ENCODE measurements at regions not wholly inside any gene's neighbourhood (a gene's known extent, or its start where the extent isn't known, plus 50 kb on each side); places are given as distances from the start of the nearest gene placed in this dataset.

DNA sequence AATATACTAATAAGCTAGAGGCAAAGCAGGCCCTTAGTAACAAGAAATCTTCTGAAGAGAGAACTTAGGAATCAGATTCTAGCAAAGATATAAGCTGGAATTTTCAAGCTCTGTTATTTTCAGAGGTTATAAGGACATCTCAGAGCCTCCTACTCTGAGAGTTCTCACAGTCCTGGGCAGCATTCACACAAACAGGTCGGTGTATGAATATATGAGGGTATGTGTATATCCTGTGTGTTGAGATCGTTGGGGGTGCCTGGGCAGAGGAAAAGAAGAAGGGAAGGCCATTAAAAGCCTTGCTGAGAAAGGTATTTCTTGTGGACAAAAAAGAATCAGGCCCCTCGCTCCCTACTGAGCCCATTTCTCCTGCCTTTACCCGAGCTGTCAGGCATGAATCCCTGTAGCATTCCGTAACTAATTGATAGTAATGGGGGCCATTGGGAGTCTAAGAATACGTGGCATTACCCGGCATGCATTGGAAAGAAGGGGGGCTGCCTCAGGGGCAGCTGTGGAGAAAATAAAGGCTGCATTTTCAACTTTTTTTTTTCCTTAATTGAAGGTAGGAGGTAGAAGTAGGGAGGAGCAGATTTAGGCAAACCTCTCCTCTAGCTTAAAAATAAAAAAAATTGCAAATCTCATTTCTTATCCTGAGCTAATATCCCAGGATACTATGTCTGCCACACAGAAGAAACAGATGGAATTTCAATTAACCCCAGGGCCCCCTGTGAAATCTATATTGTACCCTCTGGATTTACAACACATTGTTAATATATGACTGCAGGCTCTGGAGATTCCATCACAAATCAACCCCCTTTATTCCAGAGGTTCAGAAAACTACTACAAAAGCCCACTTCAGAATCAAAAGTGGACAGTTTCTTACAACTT, 103.8 kb downstream of the GTPBP8 start:
- ChIA-PET CTCF (no interaction called here), POLR2A (no interaction called here)
- H3K9me3 ChIP-seq (ENCODE audit: control insufficient read depth, insufficient read depth, low read length) = no peaks in the 10 kb centered on the region
- no peak for DNase-seq (ENCODE audit: low read depth, low spot score)
- no peaks in the 10 kb centered on the region for H3K27me3 ChIP-seq (ENCODE audit: control insufficient read depth, insufficient read depth, low read length)
- no peak overlapping the region for H3K27ac ChIP-seq (ENCODE audit: low read depth, low read length)
- no peak overlapping the region for H3K4me3 ChIP-seq (ENCODE audit: low read depth, low read length)
- TF ChIP-seq, protein P1, sequence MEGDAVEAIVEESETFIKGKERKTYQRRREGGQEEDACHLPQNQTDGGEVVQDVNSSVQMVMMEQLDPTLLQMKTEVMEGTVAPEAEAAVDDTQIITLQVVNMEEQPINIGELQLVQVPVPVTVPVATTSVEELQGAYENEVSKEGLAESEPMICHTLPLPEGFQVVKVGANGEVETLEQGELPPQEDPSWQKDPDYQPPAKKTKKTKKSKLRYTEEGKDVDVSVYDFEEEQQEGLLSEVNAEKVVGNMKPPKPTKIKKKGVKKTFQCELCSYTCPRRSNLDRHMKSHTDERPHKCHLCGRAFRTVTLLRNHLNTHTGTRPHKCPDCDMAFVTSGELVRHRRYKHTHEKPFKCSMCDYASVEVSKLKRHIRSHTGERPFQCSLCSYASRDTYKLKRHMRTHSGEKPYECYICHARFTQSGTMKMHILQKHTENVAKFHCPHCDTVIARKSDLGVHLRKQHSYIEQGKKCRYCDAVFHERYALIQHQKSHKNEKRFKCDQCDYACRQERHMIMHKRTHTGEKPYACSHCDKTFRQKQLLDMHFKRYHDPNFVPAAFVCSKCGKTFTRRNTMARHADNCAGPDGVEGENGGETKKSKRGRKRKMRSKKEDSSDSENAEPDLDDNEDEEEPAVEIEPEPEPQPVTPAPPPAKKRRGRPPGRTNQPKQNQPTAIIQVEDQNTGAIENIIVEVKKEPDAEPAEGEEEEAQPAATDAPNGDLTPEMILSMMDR (IDR thresholded peaks at IDR 0.05; ENCODE audit: low read depth, low read length) = no peak

DNA sequence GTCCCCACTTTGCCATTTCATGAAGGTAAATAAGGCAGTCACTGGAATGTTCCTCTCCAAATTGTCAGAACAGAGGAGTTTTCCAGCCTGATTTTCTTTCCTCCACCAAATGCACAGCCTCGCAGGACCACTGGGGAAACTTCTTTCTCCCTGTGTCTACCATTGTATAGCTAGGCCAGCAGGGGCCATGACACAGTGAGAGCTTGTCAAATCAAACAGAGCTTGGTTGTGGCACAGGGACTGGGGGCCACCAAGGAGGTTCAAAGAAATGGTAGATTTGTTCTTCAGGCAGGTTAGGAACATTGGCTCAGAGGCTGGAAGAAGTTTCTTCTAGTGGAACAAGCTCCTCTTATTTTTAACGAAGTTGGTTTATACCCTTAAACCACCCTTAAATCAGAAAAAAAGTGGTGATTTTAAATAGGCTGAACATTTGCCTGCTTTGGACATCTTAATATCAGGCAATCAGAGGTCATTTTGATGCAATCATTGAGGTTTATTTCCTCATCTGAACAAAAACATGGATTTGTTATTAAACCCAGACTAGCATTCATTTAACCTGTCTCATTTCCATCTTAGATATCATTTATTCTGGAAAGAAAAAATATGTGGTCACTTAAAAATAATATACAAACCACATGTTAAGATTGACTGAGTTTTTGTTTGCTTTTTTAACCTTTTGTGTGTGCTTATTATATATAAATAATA, 105.6 kb downstream of the GTPBP8 start:
- no peaks in the 10 kb centered on the region for H3K27me3 ChIP-seq (ENCODE audit: control insufficient read depth, insufficient read depth, low read length)
- CTCF ChIA-PET = interaction anchor here (0.5 to 0.8 kb wide), 2 partner anchors 31 to 481 kb away, joined by 3 read pairs; no protein-coding TSS in a partner anchor
- POLR2A ChIA-PET = no interaction called here
- H3K4me3 ChIP-seq (ENCODE audit: low read depth, low read length) = no peak overlapping the region
- TF ChIP-seq, protein P1 (IDR thresholded peaks at IDR 0.05; ENCODE audit: low read depth, low read length) = no peak
- DNase-seq (ENCODE audit: low read depth, low spot score) = no peak
- no peaks in the 10 kb centered on the region; the same call in 1 of the 2 replicates for H3K9me3 ChIP-seq (ENCODE audit: control insufficient read depth, insufficient read depth, low read length)
- H3K27ac ChIP-seq (ENCODE audit: low read depth, low read length) = no peak overlapping the region

DNA sequence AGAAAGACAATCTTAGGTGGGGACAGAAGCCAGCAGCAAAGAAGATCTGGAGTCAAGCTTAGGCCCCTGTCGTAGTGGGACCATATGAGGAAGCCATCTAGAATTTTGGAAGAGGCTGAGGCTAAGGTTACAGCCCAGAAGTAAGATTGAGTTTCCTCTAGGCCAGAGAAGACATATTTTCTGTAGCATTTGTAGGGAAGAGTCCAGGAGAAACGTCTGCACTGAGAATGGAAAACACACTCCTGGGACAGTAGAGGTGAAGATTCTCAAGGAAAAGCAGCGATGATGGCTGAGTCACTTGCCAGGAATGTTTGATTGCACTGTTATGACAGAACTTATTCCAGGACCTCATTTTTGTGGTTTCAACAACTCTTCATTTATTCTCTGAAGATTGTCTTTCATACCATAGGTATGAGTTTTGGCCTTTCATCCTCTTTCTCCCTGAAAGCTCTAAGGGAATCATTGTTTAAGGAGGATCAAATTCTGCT, 107.2 kb downstream of the GTPBP8 start:
- ChIA-PET CTCF (interaction anchor here (0.7 to 0.8 kb wide), 2 partner anchors 21 to 191 kb away, joined by 3 read pairs; no protein-coding TSS in a partner anchor), POLR2A (interaction anchor here (0.6 to 1.1 kb wide), 2 partner anchors 13 to 44 kb away, joined by 3 read pairs; no protein-coding TSS in a partner anchor)
- peaks cover 2% of the 10 kb centered on the region for H3K27me3 ChIP-seq (ENCODE audit: control insufficient read depth, insufficient read depth, low read length)
- DNase-seq (ENCODE audit: low read depth, low spot score) = peak; percentile 72
- no peaks in the 10 kb centered on the region; the same call in 1 of the 2 replicates for H3K9me3 ChIP-seq (ENCODE audit: control insufficient read depth, insufficient read depth, low read length)
- TF ChIP-seq, protein P1 (IDR thresholded peaks at IDR 0.05; ENCODE audit: low read depth, low read length) = no peak
- H3K27ac ChIP-seq (ENCODE audit: low read depth, low read length) = peak overlapping the region; percentile 65
- no peak overlapping the region for H3K4me3 ChIP-seq (ENCODE audit: low read depth, low read length)

DNA sequence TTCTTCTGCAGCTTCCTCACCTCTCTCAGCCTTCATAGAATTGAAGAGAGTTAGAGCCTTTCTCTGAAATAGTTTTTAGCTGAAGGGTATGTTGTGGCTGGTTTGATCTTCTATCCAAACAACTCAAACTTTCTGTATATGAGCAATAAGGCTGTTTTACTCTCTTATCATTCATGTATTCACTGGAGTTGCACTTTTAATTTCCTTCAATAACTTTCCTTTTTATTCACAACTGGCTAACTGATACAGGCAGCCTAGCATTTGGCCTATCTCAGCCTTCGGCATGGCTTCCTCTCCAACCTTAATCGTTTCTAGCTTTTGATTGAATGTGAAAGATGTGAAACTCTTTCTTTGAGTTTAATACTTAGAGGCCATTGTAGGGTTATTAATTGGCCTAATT, 109.3 kb downstream of the GTPBP8 start:
- ChIA-PET POLR2A (no interaction called here), CTCF (interaction anchor here (0.7 to 1.8 kb wide), 2 partner anchors 10 to 15 kb away, joined by 3 to 5 read pairs; no protein-coding TSS in a partner anchor)
- DNase-seq (ENCODE audit: low read depth, low spot score) = no peak

More for the DNA sequence above, 109.3 kb downstream of the GTPBP8 start:
- TF ChIP-seq, protein P1 (IDR thresholded peaks at IDR 0.05; ENCODE audit: low read depth, low read length) = no peak
- Histone ChIP-seq H3K27me3 (ENCODE audit: control insufficient read depth, insufficient read depth, low read length) (peaks cover 2% of the 10 kb centered on the region), H3K9me3 (ENCODE audit: control insufficient read depth, insufficient read depth, low read length) (no peaks in the 10 kb centered on the region; the same call in 1 of the 2 replicates), H3K27ac (ENCODE audit: low read depth, low read length) (no peak overlapping the region), H3K4me3 (ENCODE audit: low read depth, low read length) (no peak overlapping the region)
